Endothelial cell of umbilical vein (primary cell): ENCODE measurements at regions not wholly inside any gene's neighbourhood (a gene's known extent, or its start where the extent isn't known, plus 50 kb on each side); places are given as distances from the start of the nearest gene placed in this dataset.

Experiments
- BruUV-seq: library from RNA; stranded (reverse); fragments of 400-500 nt; replicated peaks from 2 replicates; lab custom pipeline; 2021; lab: Mats Ljungman, UMichigan
- CTCF ChIA-PET: fragments of 300-600, 350-600 bp; sonication (Branson Sonifier 250); formaldehyde crosslinking; loops from one replicate; lab custom pipeline; 2021; ENCODE audit warnings: antibody characterized with exemption, inconsistent platforms; lab: Charles Lee
- POLR2A ChIA-PET: fragments of 300-600, 350-600 bp; sonication (Branson Sonifier 250); formaldehyde crosslinking; loops from one replicate; lab custom pipeline; 2021; ENCODE audit warnings: antibody characterized with exemption, inconsistent platforms; lab: Charles Lee
- DNase-seq: peaks from one replicate; pipeline ENCODE4 v3.0.0-alpha.2; 2011; ENCODE audit warnings: low read depth, low spot score
- FAIRE-seq: peaks from 2 replicates; lab custom pipeline; 2011; peaks lifted over from hg19 to GRCh38; lab: Jason Lieb, UNC
- H2AFZ ChIP-seq: 2 replicates; pipeline ENCODE4 v1.6.0; 2012; ENCODE audit warnings: low read depth, low read length, control low read depth, inconsistent platforms
- H3K27ac ChIP-seq: 2 replicates; pipeline ENCODE4 v1.5.1; 2011; ENCODE audit warnings: low read depth, mild to moderate bottlenecking, control low read depth, low read length, moderate library complexity; ENCODE audit not compliant: insufficient read depth
- H3K27me3 ChIP-seq, 2 experiments: 2 replicates each; pipeline versions ENCODE4 v1.6.0 to v1.6.1; 2011; ENCODE audit warnings: low read length in 2 of 2, mixed read lengths in 1 of 2; ENCODE audit not compliant: control insufficient read depth in 2 of 2, insufficient read depth in 2 of 2
- H3K36me3 ChIP-seq, 2 experiments: 2 replicates in 1 of 2; 3 replicates in 1 of 2; pipeline ENCODE4 v1.5.1; 2011; ENCODE audit warnings: low read length in 2 of 2, mild to moderate bottlenecking in 1 of 2, moderate library complexity in 1 of 2; ENCODE audit not compliant: control insufficient read depth in 2 of 2, insufficient read depth in 2 of 2; ENCODE audit errors: extremely low read depth in 1 of 2
- H3K4me1 ChIP-seq: 3 replicates; pipeline ENCODE4 v1.5.1; 2011; ENCODE audit warnings: mild to moderate bottlenecking, low read length; ENCODE audit not compliant: control insufficient read depth, insufficient read depth; ENCODE audit errors: extremely low read depth
- H3K4me2 ChIP-seq: 2 replicates; pipeline ENCODE4 v1.6.1; 2011; ENCODE audit warnings: low read length, control low read depth, mixed read lengths; ENCODE audit not compliant: insufficient read depth
- H3K4me3 ChIP-seq, 3 experiments: fragments of 200-600 bp in 1 of 3; sonication (generic), shearing (Covaris generic) in 1 of 3; replicated peaks in 1 of 3; 2 replicates each; pipeline ENCODE4 v1.5.1; 2011 to 2016; ENCODE audit warnings: control low read depth in 3 of 3, low read length in 3 of 3, mild to moderate bottlenecking in 2 of 3, inconsistent platforms in 1 of 3, low read depth in 1 of 3, moderate library complexity in 1 of 3; ENCODE audit not compliant: insufficient read depth in 1 of 3
- H3K79me2 ChIP-seq: 2 replicates; pipeline ENCODE4 v1.6.0; 2012; ENCODE audit warnings: low read length, inconsistent platforms; ENCODE audit not compliant: control insufficient read depth, insufficient read depth
- H3K9ac ChIP-seq: replicated peaks from 2 replicates; pipeline ENCODE3; 2011; ENCODE audit warnings: low read length, control low read depth; ENCODE audit not compliant: insufficient read depth; ENCODE audit errors: extremely low read depth
- H3K9me1 ChIP-seq: replicated peaks from 3 replicates; pipeline ENCODE4 v1.6.0; 2011; ENCODE audit warnings: mild to moderate bottlenecking, low read length; ENCODE audit not compliant: control insufficient read depth, insufficient read depth; ENCODE audit errors: extremely low read depth
- H3K9me3 ChIP-seq: replicated peaks from 2 replicates; pipeline ENCODE4 v1.5.1; 2012; ENCODE audit warnings: low read length, inconsistent platforms; ENCODE audit not compliant: control insufficient read depth, insufficient read depth
- H4K20me1 ChIP-seq: replicated peaks from 2 replicates; pipeline ENCODE3; 2011; ENCODE audit warnings: mild to moderate bottlenecking, low read length; ENCODE audit not compliant: control insufficient read depth, insufficient read depth; ENCODE audit errors: extremely low read depth
- FOS ChIP-seq: IDR thresholded peaks from 2 replicates; pipeline ENCODE4 v1.6.1; 2011; ENCODE audit warnings: mild to moderate bottlenecking, low read length, moderate library complexity, borderline replicate concordance; ENCODE audit not compliant: insufficient read depth
- MYC ChIP-seq: IDR thresholded peaks from one replicate; pipeline ENCODE4 v1.6.1; 2011; ENCODE audit warnings: mild to moderate bottlenecking, low read depth, low read length
- POLR2A ChIP-seq: IDR thresholded peaks from 2 replicates; pipeline ENCODE4 v1.6.1; 2012; ENCODE audit warnings: low read depth, mild to moderate bottlenecking, control low read depth, low read length
- POLR2AphosphoS5 ChIP-seq: IDR thresholded peaks from 2 replicates; pipeline ENCODE4 v1.6.1; 2012; ENCODE audit warnings: low read depth, mild to moderate bottlenecking, control low read depth, low read length, moderate library complexity; ENCODE audit not compliant: insufficient read depth
- dilution Hi-C: fragments of 300-500 bp; cut with MboI; formaldehyde crosslinking; loops from one replicate; pipeline ENCODE4 v1.15.0; 2019; ENCODE audit warnings: low sequenced_read_pairs; ENCODE audit not compliant: extremely low pct_ligation_motif_present
- intact Hi-C: fragments of 100-400 bp; cut with micrococcal nuclease; formaldehyde crosslinking; loops from one replicate; pipeline ENCODE4 v1.10.0; 2022

GRCh38 chr15:77865106-77865610 is 212.4 kb downstream of the TBC1D2B start:
- Histone ChIP-seq H3K4me1 (peaks cover 4% of the 10 kb centered on the region), H3K79me2 (no peaks in the 10 kb centered on the region), H3K27me3 (no peaks in the 10 kb centered on the region), H3K36me3 (no peaks in the 10 kb centered on the region), H3K4me3 (no peak overlapping the region), H3K9me3 (no peaks in the 10 kb centered on the region), H4K20me1 (no peaks in the 10 kb centered on the region), H3K27ac (no peak overlapping the region), H2AFZ (no peak overlapping the region), H3K4me2 (no peak overlapping the region), H3K9ac (no peak overlapping the region), H3K9me1 (no peaks in the 10 kb centered on the region)
- no peak for TF ChIP-seq POLR2AphosphoS5
- DNase-seq (no peak), FAIRE-seq (no peak)
- ChIA-PET POLR2A (no interaction called here), CTCF (no interaction called here)
- dilution Hi-C loops (no loop called here), intact Hi-C loops (no loop called here)
- no TSS peak for BruUV-seq

GRCh38 chr15:77864211-77865105 is 213.1 kb downstream of the TBC1D2B start:
- Histone ChIP-seq H3K9me1 (no peaks in the 10 kb centered on the region), H3K4me2 (no peak overlapping the region), H2AFZ (no peak overlapping the region), H4K20me1 (no peaks in the 10 kb centered on the region), H3K9me3 (no peaks in the 10 kb centered on the region), H3K9ac (no peak overlapping the region), H3K79me2 (no peaks in the 10 kb centered on the region), H3K36me3 (no peaks in the 10 kb centered on the region), H3K27me3 (no peaks in the 10 kb centered on the region), H3K27ac (no peak overlapping the region), H3K4me3 (no peak overlapping the region), H3K4me1 (peaks cover 4% of the 10 kb centered on the region)
- POLR2A ChIA-PET: no interaction called here
- FAIRE-seq (no peak), DNase-seq (no peak)
- intact Hi-C loops: no loop called here
- no peak for TF ChIP-seq MYC
- TF ChIP-seq FOS: no peak
- no peak for TF ChIP-seq POLR2A
- dilution Hi-C loops: no loop called here
- no TSS peak for BruUV-seq
- CTCF ChIA-PET: no interaction called here
